GM15510 (cell line): ENCODE measurements at regions not wholly inside any gene's neighbourhood (a gene's known extent, or its start where the extent isn't known, plus 50 kb on each side); places are given as distances from the start of the nearest gene placed in this dataset.

ENCODE experiments used
- POLR2A ChIP-seq: IDR thresholded peaks from 3 replicates; pipeline ENCODE4 v1.6.1; 2011; ENCODE audit warnings: borderline replicate concordance; ENCODE audit not compliant: insufficient read length; ENCODE audit errors: extremely low read depth

DNA sequence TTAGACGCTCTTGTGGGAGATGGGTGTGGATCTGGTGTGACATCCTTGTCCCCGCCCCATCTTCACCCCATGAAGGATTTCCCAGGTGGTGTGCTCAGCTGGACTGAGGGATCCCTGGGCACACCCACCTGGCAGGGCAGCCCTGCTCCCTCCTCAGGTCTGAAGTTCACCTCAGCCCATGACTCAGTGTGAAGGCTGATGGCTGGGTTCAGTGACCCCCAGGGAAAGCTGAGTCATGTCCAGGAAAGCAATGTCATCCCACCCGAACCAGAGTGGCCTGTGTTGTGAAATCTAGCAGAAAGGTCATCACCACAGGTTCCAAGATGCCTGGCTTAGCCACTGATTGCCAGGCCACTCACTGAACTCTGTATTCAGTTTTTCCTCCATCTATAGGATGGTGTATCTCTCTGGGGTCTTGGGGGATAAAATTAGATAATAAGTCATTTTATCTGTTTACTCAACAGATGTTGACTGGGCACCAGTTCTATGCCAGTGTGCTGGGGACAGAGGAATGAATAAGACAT is 97.7 kb upstream of the JUN start:
- TF ChIP-seq POLR2A = no peak

- TF ChIP-seq POLR2A = no peak
Observed at GRCh38 chr1:58882322-58882948, 98.6 kb upstream of the JUN start.

DNA sequence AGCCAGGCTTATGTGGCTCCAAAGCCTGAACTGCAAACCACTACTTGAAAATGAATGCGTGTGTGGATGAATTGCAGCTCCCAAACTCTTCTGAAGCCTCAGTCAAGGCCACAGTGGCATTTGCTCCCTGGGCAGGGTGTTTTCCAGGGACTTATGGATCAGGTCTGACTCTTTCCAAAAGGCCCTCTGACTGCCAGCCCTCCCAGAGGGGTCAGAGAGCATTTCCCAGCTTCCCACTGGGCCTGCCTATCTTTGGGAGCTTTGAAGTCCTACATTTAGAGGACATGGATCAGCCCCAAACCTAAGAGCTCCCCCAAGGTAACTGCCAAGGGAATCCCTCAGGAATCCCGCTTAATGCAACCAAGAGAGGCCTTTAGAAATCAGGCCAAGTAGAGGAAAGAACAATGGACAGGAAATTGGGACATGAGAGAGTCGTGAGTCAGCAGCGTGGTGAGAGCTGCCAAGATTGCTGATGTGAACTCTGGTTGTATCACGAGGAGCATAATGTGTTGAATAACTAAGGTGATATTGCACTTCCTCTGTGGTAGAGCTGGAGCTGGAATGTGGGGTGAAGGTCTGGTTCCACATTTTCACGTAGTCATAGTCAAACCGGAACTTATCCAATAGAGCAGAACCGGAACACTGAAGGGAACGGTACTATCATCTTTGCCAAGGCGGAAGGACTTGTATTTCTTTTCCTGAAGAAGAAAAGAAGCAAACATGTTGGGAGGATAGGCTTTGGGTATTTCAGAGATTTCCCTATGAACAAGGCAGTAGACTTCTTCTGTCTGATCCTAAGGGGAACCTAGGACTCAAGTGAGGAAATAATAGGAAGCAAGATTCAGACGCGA is 99.4 kb upstream of the JUN start:
- TF ChIP-seq POLR2A = no peak

DNA sequence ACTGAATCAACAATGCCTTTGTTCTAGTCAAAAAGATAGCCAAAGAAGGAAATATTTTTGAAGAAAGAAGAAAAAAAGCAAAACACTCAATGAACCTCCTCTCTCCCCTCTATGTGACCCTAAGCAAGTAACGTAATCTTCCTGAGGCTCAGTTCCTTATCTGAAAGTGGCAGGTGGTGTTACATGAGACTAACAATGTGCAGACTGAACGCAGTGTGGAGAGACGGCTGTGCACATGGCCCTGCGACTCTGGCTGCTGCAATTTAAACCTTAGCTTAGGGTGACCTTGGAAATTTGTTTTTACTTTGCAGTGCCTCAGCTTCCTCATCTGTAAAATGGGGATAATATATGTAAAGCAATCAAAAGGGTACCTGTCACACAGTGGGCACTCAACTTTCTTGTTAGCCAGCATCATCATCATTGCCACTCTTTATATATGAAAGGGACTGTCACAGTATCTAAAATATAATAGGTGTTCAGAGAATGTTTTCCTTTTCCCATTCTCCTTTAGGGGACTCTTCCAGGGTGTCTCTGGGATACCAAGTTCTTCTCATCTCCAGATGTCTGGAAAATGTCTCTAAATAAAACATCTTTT is 100.1 kb upstream of the JUN start:
- no peak for TF ChIP-seq POLR2A

GRCh38 chr1:58884706-58885661 is 101.1 kb upstream of the JUN start:
- no peak for TF ChIP-seq POLR2A

- no peak for TF ChIP-seq POLR2A
Observed at GRCh38 chr1:58885998-58886397, 102.2 kb upstream of the JUN start.

DNA sequence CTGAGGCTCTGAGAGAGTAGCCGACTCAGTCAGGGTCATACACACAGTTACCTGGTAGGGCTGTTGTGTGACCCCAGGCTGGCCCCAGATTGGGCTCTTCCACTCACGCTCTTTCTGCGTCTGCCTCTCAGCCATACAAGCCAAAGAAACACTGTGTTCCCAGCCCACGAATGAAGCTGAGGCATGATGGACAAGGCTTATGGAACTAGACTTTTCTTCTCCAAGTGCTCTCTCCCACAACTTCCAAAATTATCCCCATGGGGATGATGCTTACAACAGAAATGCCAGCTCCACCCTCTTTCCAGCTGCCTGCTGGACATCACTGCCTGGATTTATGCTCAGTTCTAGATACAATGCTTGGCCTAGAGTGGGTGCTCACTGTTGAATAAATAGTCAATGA is 102.8 kb upstream of the JUN start:
- no peak for TF ChIP-seq POLR2A

DNA sequence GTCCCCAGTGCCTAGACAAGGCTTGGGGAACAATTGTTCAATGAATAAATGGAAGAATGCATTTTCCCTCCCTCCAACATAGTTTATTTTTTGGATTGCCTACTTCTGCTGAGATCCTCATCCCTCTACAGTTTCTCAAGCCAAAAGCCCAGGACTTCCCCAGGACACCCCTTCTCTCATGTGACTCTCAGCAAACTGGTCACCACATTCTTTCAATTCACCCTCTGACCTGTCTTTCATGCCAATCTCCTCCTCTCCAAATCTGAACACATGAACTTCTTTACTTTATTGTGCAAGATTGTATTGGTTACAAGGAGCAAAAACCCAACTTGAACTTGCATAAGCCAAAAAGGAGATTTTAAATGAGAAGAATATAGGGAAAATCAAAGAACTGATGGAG is 103.2 kb upstream of the JUN start:
- no peak for TF ChIP-seq POLR2A

DNA sequence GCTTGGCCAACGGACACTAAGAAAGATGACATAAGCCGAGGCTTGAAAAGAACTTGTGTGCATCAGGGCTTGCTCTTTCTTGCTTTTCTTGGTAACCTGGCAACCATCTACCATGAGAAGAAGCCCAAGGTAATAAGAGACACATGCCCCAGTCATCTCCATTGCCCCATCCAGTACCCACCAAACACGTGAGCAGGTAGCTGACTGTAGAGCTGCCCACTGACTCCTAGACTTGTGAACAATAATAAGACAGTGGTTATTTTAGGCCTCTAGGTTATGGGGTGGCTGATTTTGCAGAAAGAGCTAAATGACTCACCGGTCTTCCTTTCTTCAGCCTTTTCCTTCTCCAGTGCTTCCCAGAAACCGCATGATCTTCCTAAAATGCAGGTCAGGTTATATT is 105.0 kb upstream of the JUN start:
- no peak for TF ChIP-seq POLR2A

- no peak for TF ChIP-seq POLR2A
Observed at GRCh38 chr1:58890113-58890512, 106.3 kb upstream of the JUN start.

DNA sequence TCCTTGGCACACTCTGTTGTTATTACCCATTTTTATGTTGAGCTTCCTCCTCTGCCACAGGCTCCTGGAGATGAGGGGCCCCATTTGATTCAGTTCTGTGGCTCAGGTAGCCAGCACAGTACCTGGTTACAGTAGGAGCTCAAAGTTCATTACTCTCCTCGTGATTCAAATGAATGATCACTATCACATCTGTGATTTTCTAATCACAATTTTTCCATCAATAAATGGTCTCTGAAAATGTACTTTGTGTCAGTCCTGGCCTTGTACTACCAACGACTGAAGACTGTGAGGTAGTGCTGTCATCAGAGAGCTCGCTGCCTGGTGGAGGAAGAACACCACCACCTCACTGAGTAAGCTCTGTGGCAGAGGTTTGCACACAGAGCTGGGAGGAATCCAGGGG is 106.8 kb upstream of the JUN start:
- TF ChIP-seq POLR2A = no peak

GRCh38 chr1:58891347-58891746 is 107.5 kb upstream of the JUN start:
- no peak for TF ChIP-seq POLR2A

GRCh38 chr1:58893257-58893869 is 109.5 kb upstream of the JUN start:
- TF ChIP-seq POLR2A = no peak

- TF ChIP-seq POLR2A = no peak
Observed at GRCh38 chr1:58895082-58895481, 111.2 kb upstream of the JUN start.
